NCI-H2029 (cell line): ENCODE measurements at regions not wholly inside any gene's neighbourhood (a gene's known extent, or its start where the extent isn't known, plus 50 kb on each side); places are given as distances from the start of the nearest gene placed in this dataset.
"Not testable (repeated sequence)": the region's sequence is repeated elsewhere in the genome, so short reads cannot be mapped to it uniquely, and the experiment has no call there.

Experiments used
- DNase-seq: peaks from one replicate; lab custom pipeline; 2025; lab: John Stamatoyannopoulos, UW

DNA sequence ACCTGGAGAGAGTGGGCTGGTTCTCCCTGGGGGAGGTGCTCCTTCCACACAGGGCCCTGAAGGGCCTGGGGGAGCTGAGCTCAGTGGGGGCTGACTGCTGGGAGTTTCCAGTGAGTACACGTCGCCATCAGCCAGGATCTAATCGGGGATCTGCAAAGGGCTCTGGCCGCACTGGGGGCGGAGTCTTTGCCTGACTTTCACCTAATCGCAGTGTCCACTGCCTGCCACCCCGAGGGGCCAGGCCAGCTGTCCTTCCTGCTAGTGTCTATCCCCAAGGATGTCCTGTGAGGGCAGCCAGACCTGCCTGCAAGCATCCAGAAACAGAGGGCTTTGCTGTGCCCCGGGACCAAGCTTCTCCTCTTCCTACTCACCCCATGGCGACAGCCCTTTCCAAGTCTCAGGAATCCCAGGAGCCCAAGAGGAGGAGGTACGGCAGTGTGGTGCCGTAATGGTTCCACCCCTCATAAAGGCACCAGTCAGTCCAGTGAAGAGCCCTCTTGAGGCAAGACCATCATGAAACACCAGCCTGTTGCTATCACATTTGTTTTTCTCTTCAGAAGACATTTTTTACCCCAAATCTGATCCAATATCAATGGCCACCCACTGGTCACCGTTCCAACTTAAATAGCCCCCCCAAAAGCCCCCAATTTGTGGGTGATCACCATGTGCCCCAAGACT lies 243.1 kb upstream of the ECI2 start:
- no peak for DNase-seq

DNA sequence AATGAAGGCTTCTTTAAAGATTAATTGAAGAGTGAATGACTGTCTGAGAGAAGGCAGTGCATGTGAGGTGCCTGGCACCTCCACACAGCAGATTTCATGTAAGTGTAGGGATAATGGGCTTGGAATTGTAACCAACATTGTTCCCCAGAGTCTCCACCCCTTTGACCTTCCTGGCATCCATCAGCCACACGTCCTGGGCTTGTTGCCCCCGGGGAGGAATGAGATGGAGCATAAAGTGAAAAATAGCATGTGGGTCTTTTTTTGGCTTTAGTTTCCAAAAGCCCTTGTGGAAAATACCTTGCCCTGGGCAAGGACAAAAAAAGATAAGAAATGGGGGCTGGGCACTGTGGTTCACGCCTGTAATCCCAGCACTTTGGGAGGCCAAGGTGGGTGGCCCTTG lies 242.2 kb upstream of the ECI2 start:
- DNase-seq = no peak

DNA sequence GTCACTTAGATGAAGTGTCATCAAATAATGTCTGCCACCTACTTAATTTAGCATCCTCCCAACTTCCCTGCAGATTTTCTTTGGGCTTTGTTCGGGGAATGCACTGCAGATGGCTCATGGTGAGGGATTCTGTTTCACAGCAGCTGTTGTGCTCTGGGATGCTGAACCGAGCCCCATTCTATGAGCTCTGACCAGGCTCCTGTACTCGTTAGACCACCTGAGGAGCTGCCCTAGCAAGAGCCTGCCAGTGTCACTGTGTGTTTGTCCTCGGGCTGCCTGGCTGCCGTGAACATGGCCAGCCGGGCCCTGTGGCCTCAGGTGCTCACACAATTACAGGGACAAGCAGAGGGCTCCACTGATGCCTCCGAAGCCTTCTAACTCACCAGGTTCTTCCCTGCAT lies 238.8 kb upstream of the ECI2 start:
- DNase-seq = no peak

DNA sequence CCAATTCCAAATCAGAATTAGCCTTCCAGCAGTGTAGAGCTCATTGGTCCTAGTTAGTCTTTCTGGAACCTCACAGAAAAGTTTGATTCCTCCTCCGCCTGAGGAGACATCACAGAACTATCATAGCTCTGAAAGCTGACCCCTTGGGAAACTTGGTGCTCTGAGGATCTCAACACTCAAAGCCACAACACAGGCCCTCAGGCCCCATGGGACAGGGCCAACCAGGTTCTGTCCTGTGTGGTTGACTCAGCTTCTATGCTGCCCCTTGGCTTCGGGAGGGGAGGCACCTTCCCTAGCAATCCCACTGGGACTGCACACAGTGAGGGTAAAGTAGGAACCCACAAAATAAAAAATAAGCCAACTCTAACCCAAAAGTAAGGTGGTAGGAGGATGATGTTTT lies 237.5 kb upstream of the ECI2 start:
- no peak for DNase-seq

DNA sequence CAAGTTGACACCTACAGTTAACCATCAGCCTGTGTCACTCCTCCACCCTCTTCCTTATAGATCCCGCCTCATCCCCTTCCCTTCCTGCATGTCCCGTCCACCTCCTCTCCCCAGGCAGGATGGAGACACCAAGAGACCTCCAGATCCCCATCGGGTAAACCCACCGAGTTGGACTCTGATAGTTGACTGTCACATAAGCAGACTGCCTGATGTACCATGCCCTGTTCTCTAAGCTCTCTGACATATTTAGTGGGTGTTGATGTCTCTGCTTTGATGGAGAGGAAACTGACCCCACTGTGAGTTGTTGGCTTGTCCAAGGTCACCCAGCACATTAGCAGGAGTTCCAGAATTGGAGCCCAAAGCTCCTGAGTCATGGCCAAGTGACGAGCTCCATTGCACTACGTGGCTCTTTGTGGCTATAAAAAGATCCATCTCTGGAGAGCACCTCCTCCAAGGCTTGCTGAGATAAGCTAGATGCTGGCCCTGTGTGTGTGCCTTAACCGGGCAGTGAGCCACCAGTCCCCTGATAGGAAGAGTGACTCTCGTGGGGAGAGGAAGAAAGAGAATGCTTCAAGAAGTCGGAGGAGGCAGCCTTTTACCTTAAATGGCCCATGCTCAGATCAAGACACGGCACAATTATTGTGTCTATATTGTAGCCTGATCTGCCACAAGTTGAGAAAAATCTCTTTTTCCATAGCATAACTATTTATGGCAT lies 236.0 kb upstream of the ECI2 start:
- no peak for DNase-seq

DNA sequence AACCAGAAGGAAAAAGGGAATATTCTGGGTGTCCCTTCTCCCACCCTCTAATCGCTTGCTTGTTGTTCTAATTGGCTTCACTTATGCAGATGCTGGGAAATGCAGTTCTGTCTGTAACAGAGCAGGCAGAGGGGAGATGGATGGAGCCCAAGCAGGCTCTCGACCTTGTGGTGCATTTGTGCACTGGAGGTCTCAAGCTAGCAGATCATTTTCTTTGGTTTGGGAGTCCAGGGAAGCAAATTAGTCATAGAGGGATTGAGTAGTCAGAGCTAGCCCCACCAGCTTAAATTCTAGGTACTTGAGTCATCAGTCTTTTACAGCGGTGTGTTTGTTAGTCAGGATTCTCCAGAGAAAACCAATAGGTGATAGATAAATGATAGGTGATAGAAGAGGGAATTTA lies 234.7 kb upstream of the ECI2 start:
- no peak for DNase-seq

DNA sequence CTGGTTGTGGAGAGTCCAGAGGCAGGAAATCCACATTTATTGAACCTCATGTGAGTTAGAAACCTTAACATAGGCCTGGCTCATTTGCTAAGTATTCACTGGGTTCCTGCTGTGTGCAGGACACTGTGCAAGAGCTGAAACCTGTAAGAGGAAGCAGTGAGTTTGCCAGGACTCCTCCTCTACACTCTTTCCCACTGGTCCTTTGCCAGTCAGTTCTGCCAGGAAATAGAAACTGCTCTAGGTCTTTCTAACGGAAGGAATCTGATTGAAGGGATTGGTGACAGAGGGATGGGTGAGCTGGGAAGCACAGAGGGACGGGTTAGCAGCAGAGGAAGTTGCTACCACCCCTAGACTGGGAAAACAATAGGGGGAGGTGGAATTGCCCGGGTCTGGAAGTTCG lies 234.2 kb upstream of the ECI2 start:
- DNase-seq = no peak

DNA sequence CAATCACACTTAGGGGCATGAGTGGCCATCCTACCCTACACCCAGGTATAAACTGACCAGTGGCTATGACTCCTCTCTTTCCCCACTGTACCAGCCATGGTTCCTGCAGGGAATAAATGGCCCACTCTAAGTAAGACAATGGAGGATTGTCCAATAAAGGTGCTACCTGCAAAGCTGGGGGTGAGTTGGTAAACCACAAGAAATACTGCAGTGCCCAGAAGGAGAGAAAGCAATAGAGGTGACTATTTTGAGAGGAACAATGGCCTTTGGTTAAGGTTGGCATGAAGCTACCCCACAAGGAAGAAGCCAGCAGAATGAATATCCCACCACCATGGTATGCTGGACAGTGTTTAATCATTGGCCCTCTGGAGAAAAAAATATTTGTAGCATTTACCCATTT lies 233.3 kb upstream of the ECI2 start:
- no peak for DNase-seq

DNA sequence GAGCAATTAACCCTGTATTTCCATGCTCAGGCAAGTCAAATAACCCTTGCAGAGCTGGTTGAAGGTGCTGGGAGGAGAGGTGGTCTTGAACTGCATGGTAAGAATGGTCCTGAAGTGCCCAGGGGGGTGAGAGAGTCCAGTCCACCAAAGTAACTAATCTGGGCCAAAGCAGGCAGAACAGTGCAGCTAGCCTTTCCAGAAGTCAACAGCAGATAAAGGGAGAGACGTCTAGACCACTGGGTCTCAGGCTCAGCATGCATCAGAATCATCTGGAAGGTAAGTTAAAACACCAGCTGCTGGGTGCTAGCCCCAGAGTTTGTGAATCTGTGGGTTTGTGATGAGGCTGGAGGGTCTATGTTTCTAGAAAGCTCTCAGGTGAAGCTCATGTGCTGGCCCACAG lies 232.3 kb upstream of the ECI2 start:
- no peak for DNase-seq

DNA sequence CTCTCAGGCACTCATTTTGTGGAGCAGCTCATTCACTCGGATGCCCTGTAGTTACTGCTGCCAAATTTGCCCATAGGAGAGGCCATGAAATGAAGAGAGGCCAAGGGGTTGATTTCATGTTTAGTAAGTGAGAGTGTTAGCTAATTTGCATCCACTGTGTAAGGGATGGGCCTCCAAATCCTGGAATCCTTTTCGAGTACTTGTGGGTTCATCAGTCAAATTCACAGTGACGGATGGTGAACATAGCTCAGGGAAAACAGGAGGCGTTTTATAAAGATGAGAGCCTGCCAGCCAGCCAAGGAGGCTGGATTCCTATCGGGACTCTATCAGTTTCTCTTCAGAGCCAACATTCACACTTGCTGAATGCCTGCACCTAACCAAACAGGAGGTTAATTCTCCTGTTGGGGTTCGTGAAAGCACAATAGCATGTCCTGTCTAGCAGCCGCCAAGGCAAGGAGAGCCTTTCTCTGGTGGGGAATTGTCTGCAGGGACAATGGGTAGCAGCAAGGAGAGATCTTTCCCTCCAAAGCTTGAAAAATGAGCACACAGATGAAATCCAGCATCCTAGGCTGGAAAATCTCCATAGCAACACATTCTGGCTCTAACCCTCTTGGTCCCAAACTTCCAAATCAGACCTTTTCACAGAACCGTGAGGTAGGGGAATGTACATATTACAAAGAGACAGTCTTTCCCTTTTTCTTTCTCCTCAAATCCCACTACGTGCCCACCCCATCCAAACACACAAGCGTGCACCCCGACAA lies 231.4 kb upstream of the ECI2 start:
- no peak for DNase-seq

DNA sequence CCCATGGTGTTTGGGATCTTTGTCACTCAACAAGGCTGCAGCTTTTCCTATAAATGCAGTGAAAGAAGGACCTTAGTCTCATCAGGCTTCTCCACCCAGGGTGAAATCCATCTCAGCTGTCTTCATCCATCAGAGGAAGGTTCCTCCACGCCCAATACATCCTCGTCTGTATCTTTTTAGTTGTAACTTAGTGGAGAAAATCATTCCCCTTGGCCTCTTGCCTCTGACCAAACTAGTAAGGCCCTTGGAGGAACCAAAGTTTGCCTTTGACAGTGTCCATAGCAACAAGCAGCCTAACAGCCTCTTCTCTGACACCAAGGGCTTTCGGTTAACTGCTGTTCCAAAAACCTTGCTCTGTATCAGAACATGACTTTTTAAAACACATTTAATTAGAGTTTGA lies 230.3 kb upstream of the ECI2 start:
- DNase-seq = no peak

DNA sequence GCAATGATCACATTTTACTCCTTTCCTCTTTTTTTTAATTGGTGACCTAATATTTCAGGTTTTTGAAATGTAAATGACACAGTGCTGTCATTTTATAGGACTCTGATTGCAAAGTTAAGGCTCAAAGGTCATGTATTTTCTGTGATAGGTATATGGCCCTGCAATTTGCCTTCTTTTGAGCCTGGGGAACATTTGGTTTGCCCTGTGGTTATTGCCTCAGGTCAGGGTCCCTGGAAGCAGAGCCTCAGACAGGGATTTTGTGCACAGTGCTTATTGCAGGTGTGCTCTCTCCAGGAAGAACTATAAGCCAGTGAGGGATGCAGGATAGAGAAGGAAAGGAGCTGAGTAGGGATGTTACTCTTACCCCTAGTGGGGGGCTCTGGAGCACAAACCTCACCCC lies 229.3 kb upstream of the ECI2 start:
- DNase-seq = no peak

DNA sequence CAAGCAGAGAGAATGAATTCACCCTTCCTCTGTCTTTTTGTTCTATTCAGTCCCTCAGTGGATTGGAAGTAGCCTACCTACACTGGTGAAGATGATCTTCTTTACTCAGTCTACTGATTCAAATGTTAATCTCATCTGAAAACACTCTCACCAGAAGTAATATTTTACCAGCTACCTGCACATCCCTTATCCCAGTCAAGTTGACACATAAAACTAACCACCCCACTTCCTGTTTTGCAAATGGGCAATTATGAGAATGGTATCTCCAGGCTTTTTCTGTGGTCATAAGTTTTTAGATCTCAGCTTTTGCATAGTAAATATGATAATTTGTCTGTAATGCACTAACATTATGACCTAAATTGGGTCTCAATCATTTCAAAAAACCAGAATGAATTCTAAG lies 228.8 kb upstream of the ECI2 start:
- DNase-seq = no peak

DNA sequence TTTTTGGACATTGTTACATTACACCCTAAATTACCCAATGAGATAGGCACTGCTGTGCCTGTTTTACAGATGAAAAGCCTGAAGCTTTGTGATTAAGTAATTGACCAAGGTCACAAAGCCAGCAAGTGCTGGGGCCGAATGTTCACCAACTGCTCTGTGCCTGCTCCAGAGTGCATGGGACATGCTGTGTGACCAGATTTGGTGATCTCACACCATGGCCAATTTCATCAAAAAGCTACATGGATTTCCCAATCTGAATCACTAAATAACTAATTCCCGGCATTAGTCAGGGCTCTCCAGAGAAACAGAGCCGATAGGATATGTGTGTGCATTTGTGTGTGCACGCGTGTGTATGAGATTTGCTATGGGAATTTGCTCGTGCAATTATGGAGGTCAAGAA lies 228.3 kb upstream of the ECI2 start:
- no peak for DNase-seq

DNA sequence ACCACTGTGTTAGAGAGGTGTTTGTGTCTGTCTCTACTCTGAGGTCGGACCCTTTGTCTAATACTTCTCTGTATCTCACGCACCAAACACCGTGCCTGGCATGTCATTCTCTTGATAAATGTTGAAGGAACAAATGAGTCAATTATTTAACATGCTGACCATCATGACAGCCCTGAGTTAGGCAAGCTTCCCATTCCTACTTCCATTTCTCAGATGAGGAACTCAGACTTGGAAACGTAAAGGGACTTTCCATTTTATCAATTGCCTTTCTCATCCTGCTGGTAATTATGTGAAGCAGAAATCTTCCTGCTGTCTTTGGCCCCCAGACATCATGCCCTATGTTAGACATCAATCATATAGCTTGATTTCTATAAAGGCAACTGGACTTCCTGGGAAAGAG lies 227.0 kb upstream of the ECI2 start:
- DNase-seq = no peak

DNA sequence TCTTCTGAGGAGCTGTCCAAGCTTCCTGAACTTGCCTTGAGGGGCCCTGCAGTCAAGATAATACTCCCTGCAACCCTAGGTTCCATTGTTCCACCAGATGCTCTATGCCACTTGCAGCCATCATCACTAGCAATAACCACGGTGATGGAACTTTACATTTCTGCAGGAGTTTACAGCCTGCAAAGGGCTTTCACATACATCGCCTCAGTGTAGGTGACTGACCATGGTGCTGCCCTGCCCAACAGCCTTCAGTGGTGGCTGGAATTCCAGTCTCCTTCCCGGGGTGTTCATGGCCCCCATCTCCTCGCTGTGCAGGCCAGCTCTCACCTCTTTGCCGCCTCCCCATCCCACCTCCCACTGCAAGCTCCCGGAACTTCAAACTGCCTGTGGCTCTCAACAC lies 225.5 kb upstream of the ECI2 start:
- no peak for DNase-seq

DNA sequence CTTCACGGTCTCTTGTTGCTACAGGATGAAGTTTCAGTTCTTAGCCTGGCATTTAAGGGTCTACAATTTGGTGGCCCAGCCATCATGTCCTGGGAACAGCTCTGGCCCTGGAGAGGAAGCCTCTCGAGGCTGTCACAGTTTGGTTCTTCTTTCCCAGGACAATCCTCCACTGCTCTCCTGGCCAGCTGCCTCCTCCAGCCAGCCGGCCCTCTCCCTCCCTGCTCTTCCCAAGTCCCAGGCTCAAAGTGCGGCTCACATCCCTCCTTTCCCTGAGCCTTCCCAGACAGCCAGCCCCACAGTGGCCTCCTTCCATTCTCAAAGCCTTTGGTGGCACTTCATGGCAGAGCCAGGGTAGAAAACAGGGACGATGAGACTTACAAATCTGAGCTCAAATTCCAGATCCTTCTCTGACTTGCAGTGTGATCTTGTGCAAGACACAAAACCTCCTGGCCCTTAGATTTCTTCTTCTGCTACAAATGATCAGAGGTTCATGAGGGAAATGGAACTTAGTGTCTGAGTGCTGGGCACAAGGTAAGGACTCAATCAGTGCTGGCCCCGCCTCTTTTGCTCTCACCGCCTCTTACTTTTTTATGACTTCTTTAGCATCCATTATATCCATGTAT lies 223.8 kb upstream of the ECI2 start:
- no peak for DNase-seq

DNA sequence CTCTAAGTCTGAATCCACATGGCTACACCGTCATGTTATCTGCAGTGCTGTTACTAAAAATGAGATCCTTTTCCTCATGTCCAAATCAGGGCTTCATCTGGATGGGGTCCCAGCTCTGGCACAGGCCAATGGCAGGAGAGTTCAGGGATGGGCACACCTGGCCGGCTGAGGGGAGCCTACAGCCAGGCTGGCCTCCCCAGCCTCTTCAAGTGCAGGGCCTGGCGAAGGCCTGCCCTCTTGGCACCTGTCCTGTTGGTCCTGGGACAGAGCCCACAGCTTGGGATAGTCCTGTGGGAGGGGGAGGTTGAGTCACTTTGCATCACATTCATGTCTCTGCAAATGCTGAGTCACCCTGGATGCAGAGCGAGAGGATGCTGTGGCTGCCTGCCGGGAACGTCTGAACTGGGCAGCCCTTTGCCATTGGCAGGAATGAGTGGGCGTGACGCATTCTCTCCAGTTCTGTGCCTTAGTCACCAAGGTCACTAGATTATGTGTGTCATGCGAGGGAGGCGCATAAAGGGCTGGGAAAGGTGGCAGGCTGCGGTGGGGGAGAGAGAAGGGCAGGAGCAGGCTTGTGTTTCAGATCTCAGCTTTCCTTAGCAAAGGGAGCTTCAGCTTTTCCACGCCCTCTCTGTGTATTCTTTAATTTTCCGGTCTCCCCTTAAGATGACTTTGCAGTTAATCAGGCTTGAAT lies 223.2 kb upstream of the ECI2 start:
- peak; percentile 25 for DNase-seq

DNA sequence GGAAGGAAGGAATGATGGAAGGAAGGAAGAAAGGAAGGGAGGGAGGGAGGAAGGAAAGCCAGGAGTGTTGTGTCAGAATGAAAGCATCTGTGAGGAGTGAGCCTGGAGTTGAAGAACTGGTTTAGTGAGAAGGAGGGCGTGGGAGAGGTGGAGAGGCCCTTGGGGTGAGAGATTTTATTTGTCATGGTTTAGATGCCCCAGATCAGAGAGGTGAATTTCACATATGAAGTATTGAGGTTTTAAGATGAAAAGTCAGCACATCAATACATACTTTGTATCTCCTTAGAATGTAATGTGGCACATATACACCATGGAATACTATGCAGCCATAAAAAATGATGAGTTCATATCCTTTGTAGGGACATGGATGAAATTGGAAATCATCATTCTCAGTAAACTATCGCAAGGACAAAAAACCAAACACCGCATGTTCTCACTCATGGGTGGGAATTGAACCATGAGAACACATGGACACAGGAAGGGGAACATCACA lies 222.3 kb upstream of the ECI2 start:
- not testable (repeated sequence) for DNase-seq

DNA sequence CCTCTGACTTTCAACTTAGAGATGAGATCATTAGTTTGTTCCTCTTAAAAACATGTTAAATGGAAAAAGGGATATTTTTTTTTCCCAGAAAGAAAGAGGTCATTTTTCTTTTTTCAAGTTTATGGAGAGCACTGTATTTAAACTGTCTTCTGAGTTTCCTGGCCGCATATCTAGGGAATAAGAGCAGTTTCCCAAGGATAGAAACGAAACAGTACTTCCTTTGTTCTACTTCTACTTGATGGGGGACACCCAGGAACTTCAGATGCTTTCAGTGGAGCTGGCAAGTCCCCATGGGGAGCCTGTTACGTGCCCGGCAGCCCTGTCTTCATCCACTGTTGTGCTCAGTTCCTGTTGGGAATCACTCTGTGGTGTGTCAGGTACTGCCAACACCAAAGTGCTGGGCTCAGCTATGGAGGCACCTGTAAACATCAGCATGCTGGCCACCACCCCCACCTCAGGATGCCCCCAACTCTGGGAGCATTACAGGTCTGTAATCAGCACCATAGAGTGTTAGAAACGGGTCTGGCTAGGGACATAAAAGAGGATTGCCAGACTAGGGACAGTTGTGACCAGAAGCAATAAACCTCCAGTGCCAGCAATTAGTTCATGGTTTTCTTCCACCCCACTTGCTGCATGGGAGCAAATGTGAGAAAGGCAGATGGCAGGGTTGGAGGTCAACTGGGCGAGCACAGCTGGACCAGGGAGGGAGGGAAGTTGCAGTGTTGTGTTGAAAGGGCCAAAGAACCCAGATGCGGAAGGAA lies 221.7 kb upstream of the ECI2 start:
- DNase-seq = no peak

DNA sequence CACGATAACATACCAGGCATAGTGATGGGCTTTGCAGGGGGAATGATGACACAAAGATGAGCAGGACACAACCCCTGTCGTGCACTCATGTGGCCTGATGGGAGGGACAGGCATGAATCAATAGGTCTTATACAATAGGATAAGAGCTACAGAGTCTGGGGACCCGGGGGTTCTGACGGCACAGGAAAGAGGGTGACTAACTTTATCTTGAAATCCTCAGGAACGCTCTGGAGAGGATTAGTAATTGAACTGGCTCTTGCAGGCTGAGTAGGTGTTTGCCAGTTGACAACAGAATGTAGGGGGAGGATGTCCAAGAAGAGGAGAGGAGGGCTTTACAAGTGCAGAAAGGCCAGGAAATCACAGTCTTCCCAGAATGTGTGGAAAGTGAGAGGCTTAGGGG lies 219.9 kb upstream of the ECI2 start:
- no peak for DNase-seq
